ENCODE measurements at regions not wholly inside any gene's neighbourhood (a gene's known extent, or its start where the extent isn't known, plus 50 kb on each side); places are given as distances from the start of the nearest gene placed in this dataset.

DNA sequence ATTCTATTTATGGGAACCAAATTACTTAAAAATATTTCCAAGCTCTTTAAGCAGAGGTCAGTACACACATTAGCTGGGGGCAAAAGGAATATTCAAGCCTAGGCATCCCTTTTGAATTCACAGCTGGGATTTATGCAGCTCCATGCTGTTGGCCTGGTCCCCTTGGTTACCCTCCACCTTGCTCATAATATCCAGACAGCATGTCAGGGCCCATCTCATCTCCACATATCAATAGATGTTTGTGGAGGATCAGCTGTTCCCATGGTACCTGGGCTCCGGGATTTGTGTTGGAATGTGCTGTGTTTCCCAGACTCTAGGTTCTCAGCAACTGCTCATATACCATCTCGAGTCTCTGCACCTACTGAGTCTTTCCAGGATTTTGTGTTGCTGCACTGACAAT is 534.8 kb downstream of the BMP2 start:
- Mint-ChIP-seq H3K27me3 (ENCODE audit: low read depth) (no peaks in the 10 kb centered on the region), H3K4me1 (ENCODE audit: low read depth) (no peaks in the 10 kb centered on the region), H3K36me3 (ENCODE audit: low read depth) (no peaks in the 10 kb centered on the region), H3K27ac (no peak overlapping the region), H3K4me3 (no peak overlapping the region), H3K9me3 (peaks cover 8% of the 10 kb centered on the region)
- CTCF ChIA-PET, result no interaction called here
- DNase-seq, result no peak
- intact Hi-C loops (cut with micrococcal nuclease), result no loop called here

- no peaks in the 10 kb centered on the region for H3K4me1 Mint-ChIP-seq (ENCODE audit: low read depth)
- no peak for DNase-seq
- H3K27ac Mint-ChIP-seq, result no peak overlapping the region
- no peaks in the 10 kb centered on the region for H3K9me3 Mint-ChIP-seq
- no peaks in the 10 kb centered on the region for H3K36me3 Mint-ChIP-seq (ENCODE audit: low read depth)
- no peaks in the 10 kb centered on the region for H3K27me3 Mint-ChIP-seq (ENCODE audit: low read depth)
- intact Hi-C loops (cut with micrococcal nuclease), result no loop called here
- no peak overlapping the region for H3K4me3 Mint-ChIP-seq
- CTCF ChIA-PET, result no interaction called here
Observed at GRCh38 chr20:7305976-7306375, 538.5 kb downstream of the BMP2 start.

- intact Hi-C loops (cut with micrococcal nuclease), result no loop called here
- no peaks in the 10 kb centered on the region for H3K9me3 Mint-ChIP-seq
- CTCF ChIA-PET, result no interaction called here
- H3K4me3 Mint-ChIP-seq, result no peak overlapping the region
- H3K27ac Mint-ChIP-seq, result no peak overlapping the region
- DNase-seq, result no peak
- H3K27me3 Mint-ChIP-seq (ENCODE audit: low read depth), result no peaks in the 10 kb centered on the region
- H3K4me1 Mint-ChIP-seq (ENCODE audit: low read depth), result no peaks in the 10 kb centered on the region
- H3K36me3 Mint-ChIP-seq (ENCODE audit: low read depth), result no peaks in the 10 kb centered on the region
Observed at GRCh38 chr20:7308163-7308562, 540.7 kb downstream of the BMP2 start.

DNA sequence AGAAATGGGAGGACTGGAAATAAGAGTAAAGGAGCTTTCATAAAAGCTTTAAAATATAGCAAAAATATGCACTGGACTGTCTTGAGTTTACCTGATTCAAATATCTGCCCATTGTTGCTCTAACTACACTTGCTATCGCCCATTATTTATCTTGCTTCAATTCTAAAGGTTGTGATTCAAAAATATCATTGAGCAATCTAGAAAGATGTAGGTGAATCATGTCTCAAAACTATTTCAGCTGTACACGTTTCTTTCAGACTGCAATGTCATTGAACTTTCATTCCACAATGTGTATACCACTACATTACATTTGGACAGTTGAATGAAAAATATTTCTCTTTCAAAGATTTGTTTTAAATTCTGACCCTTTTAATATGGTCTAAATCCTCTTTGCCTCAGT is 545.6 kb downstream of the BMP2 start:
- intact Hi-C loops (cut with micrococcal nuclease), result no loop called here
- CTCF ChIA-PET, result no interaction called here
- no peaks in the 10 kb centered on the region for H3K27me3 Mint-ChIP-seq (ENCODE audit: low read depth)
- no peaks in the 10 kb centered on the region for H3K4me1 Mint-ChIP-seq (ENCODE audit: low read depth)
- H3K27ac Mint-ChIP-seq, result no peak overlapping the region
- DNase-seq, result no peak
- peaks cover 3% of the 10 kb centered on the region for H3K9me3 Mint-ChIP-seq
- H3K36me3 Mint-ChIP-seq (ENCODE audit: low read depth), result no peaks in the 10 kb centered on the region
- H3K4me3 Mint-ChIP-seq, result no peak overlapping the region

DNA sequence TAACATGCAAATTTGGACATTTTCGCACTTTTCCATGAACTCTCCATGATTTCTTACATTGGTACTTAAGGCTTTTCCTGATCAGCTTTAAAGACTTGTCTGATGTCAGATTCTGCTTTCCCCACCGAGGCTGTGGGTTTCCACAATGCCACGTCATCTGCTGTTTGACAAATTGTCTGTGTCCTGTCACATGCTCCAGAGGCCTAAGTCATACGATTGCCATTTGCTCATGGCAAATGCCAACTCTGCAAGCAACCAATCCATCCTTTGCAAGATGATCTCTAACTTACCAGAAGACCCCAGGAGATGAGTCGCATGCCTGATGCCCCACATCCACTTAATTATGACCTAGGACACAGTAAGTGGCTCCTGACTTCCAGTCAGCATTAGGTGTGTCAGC is 556.5 kb downstream of the BMP2 start:
- no peaks in the 10 kb centered on the region for H3K4me1 Mint-ChIP-seq (ENCODE audit: low read depth)
- no peaks in the 10 kb centered on the region for H3K27me3 Mint-ChIP-seq (ENCODE audit: low read depth)
- DNase-seq, result no peak
- no peak overlapping the region for H3K27ac Mint-ChIP-seq
- no peaks in the 10 kb centered on the region for H3K36me3 Mint-ChIP-seq (ENCODE audit: low read depth)
- CTCF ChIA-PET, result no interaction called here
- H3K9me3 Mint-ChIP-seq, result peaks cover 11% of the 10 kb centered on the region
- H3K4me3 Mint-ChIP-seq, result no peak overlapping the region
- intact Hi-C loops (cut with micrococcal nuclease), result no loop called here

DNA sequence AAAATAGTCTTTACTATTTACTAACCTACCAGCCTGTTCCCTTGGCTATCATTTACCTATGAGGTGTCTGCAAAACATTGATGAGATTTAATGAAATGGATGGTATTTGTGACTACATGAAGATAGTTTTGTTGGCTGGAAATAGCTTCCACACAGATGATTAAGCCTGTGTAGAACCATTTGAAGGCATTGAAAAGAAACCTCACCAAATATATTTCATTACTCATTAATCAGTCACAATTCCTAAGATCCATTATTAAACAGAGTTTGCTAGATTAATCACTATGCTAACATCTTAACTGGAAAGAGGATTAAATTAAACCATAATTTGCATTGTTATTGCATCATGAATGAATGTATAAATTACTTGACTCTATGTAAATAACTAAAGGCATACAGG is 560.3 kb downstream of the BMP2 start:
- no peak for DNase-seq
- intact Hi-C loops (cut with micrococcal nuclease), result no loop called here
- Mint-ChIP-seq H3K4me1 (ENCODE audit: low read depth) (no peaks in the 10 kb centered on the region), H3K27ac (no peak overlapping the region), H3K4me3 (no peak overlapping the region), H3K36me3 (ENCODE audit: low read depth) (no peaks in the 10 kb centered on the region), H3K27me3 (ENCODE audit: low read depth) (no peaks in the 10 kb centered on the region), H3K9me3 (peaks cover 5% of the 10 kb centered on the region)
- CTCF ChIA-PET, result interaction anchor here (0.7 kb wide), 1 partner anchor 42 kb away, joined by 3 read pairs; no protein-coding TSS in a partner anchor

DNA sequence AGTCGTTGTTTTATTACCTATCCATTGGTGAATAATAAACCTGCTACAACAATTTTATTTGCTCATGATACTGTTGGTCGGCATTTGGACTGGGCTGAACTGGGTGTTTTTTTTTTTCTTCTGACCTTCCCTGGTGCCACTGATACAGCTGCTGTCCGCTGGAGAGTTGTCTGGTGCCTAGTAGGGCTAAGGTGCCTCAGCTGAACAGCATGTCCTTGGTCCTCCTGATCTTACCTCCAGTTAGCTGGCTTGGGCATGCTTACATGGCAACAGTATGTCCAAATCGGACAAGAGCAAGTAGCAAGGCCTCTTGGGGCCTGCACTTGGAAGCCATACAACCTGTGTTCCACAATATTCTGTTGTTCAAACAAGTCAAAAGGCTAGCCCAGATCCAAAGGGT is 563.4 kb downstream of the BMP2 start:
- Mint-ChIP-seq H3K36me3 (ENCODE audit: low read depth) (no peaks in the 10 kb centered on the region), H3K27me3 (ENCODE audit: low read depth) (no peaks in the 10 kb centered on the region), H3K27ac (no peak overlapping the region), H3K9me3 (peaks cover 5% of the 10 kb centered on the region), H3K4me1 (ENCODE audit: low read depth) (no peaks in the 10 kb centered on the region), H3K4me3 (no peak overlapping the region)
- CTCF ChIA-PET, result interaction anchor here (0.6 kb wide), 1 partner anchor 12 kb away, joined by 3 read pairs; no protein-coding TSS in a partner anchor
- no peak for DNase-seq
- intact Hi-C loops (cut with micrococcal nuclease), result no loop called here

DNA sequence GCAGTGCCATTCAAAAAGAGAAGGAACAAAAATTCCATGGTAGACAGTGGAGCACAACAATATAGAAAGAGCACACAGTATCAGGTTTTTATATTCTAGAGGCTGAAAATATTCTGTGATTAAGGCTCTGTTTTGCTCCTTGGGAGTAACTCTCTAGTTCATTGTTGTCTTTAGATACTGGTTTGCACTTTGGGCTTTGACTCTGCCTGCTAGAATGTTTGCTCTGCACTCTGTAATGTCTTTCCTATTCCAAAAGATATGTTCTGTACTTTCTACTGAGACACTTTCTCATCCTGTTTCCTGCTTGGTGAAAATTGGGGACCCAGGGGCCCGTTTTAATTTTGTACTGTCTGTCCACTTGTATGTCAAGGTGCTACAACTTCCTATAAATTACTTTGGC is 564.7 kb downstream of the BMP2 start:
- H3K27ac Mint-ChIP-seq, result no peak overlapping the region
- H3K36me3 Mint-ChIP-seq (ENCODE audit: low read depth), result no peaks in the 10 kb centered on the region
- H3K4me3 Mint-ChIP-seq, result no peak overlapping the region
- H3K27me3 Mint-ChIP-seq (ENCODE audit: low read depth), result no peaks in the 10 kb centered on the region
- peaks cover 5% of the 10 kb centered on the region for H3K9me3 Mint-ChIP-seq
- DNase-seq, result no peak
- intact Hi-C loops (cut with micrococcal nuclease), result no loop called here
- CTCF ChIA-PET, result no interaction called here
- H3K4me1 Mint-ChIP-seq (ENCODE audit: low read depth), result no peaks in the 10 kb centered on the region

DNA sequence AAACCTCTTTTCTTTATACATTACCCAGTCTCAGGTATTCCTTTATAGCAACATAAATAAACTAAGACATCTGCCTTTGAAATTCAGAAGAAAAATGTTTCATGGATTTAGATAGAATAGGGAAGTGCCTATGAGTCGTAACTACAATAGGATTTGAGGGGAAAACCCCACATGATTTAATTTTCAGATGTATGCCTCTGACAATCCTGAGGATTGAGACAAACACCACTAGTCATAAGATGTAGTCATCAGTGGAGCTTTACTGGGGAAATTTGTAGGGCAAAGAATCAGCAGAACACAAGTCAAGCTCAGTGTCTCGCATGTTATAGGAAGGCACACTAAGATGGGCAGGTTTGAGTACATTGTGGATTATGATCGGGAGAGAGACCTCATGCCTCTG is 566.4 kb downstream of the BMP2 start:
- intact Hi-C loops (cut with micrococcal nuclease), result no loop called here
- Mint-ChIP-seq H3K4me1 (ENCODE audit: low read depth) (no peaks in the 10 kb centered on the region), H3K27ac (no peak overlapping the region), H3K4me3 (no peak overlapping the region), H3K27me3 (ENCODE audit: low read depth) (no peaks in the 10 kb centered on the region), H3K9me3 (peaks cover 5% of the 10 kb centered on the region), H3K36me3 (ENCODE audit: low read depth) (no peaks in the 10 kb centered on the region)
- DNase-seq, result no peak
- CTCF ChIA-PET, result no interaction called here

DNA sequence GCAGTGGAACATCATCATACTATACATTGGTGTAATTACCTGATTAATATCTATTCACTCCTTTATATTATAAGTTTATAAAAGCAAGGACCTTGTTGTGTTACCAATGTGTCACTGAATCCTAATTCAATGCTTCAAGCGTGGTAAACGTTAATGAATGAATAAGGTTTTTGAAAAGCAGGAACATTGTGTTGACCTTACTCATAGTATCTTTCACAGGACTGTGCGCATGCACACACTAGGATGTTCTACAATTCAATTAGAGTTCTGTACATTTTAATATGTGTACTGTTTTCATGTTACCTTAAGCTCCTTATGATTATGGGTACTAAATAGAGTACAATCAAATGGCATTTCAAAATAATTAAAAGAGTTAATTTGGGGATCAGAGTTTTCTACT is 578.5 kb downstream of the BMP2 start:
- no peaks in the 10 kb centered on the region for H3K27me3 Mint-ChIP-seq (ENCODE audit: low read depth)
- H3K4me1 Mint-ChIP-seq (ENCODE audit: low read depth), result no peaks in the 10 kb centered on the region
- CTCF ChIA-PET, result no interaction called here
- H3K4me3 Mint-ChIP-seq, result no peak overlapping the region
- no peak for DNase-seq
- H3K36me3 Mint-ChIP-seq (ENCODE audit: low read depth), result no peaks in the 10 kb centered on the region
- H3K9me3 Mint-ChIP-seq, result peaks cover 9% of the 10 kb centered on the region
- H3K27ac Mint-ChIP-seq, result no peak overlapping the region
- intact Hi-C loops (cut with micrococcal nuclease), result no loop called here

DNA sequence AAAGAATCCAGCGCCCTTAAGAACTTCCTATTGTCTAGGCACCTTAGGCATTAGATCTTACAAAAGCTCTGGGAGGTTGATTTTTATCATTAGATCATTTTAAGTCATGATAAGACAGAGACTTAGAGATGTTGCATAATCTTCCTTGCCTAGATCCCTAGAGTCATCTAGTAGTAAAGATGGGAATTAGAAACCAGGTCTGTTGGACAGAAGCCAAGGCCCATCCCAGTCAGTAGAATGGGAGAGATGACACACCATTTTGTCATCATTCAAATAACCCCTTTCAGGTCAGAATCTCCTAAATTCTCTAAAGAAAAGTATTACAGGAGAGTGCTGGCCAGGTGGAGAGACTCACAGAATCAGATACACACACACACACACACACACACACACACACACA is 579.1 kb downstream of the BMP2 start:
- Mint-ChIP-seq H3K4me3 (no peak overlapping the region), H3K27ac (no peak overlapping the region), H3K36me3 (ENCODE audit: low read depth) (no peaks in the 10 kb centered on the region), H3K4me1 (ENCODE audit: low read depth) (no peaks in the 10 kb centered on the region), H3K27me3 (ENCODE audit: low read depth) (no peaks in the 10 kb centered on the region), H3K9me3 (peaks cover 9% of the 10 kb centered on the region)
- CTCF ChIA-PET, result no interaction called here
- intact Hi-C loops (cut with micrococcal nuclease), result no loop called here
- DNase-seq, result no peak

DNA sequence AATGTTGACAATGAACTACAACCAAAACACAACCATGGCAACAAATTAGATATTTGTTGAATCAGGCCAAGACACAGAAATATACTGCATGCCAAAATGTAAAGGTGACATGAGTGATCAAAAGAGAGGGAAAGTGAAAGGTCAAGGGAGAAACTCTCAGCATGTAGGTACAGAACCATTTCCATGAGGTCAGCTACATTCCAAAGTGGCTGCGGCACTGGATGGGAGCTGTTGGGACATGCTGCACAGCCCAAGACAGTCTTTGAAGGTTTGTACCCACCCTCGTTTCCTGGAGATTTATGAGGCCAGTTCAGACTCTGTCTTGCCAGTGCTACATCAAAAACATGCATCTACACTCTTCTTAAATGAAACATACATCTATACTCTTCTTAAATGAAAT is 579.9 kb downstream of the BMP2 start:
- Mint-ChIP-seq H3K9me3 (peaks cover 9% of the 10 kb centered on the region), H3K27ac (no peak overlapping the region), H3K4me1 (ENCODE audit: low read depth) (no peaks in the 10 kb centered on the region), H3K27me3 (ENCODE audit: low read depth) (no peaks in the 10 kb centered on the region), H3K36me3 (ENCODE audit: low read depth) (no peaks in the 10 kb centered on the region), H3K4me3 (no peak overlapping the region)
- intact Hi-C loops (cut with micrococcal nuclease), result no loop called here
- CTCF ChIA-PET, result no interaction called here
- no peak for DNase-seq

GRCh38 chr20:7348253-7348652 is 580.8 kb downstream of the BMP2 start:
- no peaks in the 10 kb centered on the region for H3K27me3 Mint-ChIP-seq (ENCODE audit: low read depth)
- no peaks in the 10 kb centered on the region for H3K4me1 Mint-ChIP-seq (ENCODE audit: low read depth)
- intact Hi-C loops (cut with micrococcal nuclease), result no loop called here
- no peak overlapping the region for H3K4me3 Mint-ChIP-seq
- CTCF ChIA-PET, result no interaction called here
- no peak overlapping the region for H3K27ac Mint-ChIP-seq
- no peaks in the 10 kb centered on the region for H3K36me3 Mint-ChIP-seq (ENCODE audit: low read depth)
- H3K9me3 Mint-ChIP-seq, result peaks cover 9% of the 10 kb centered on the region
- DNase-seq, result no peak

DNA sequence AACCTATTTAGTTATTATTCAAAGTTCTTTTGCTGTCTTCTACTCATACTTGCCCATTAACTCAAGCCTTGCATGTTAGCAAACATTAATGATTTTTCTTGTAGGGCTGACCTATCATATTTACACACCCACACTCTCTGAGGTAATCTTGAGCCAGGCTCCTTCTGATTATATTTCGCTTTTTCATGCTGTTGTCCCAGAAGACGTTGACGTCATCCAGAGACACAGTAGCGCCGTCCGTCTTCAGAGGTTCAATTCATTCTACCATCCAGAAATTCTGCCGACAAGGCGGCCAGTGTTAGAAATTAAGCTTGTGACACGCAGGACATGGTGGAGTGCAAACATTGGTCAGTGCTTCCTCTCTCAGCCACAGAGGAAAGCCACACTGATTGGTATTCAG is 584.7 kb downstream of the BMP2 start:
- Mint-ChIP-seq H3K9me3 (peaks cover 5% of the 10 kb centered on the region), H3K4me3 (no peak overlapping the region), H3K27me3 (ENCODE audit: low read depth) (no peaks in the 10 kb centered on the region), H3K27ac (no peak overlapping the region), H3K36me3 (ENCODE audit: low read depth) (no peaks in the 10 kb centered on the region), H3K4me1 (ENCODE audit: low read depth) (no peaks in the 10 kb centered on the region)
- CTCF ChIA-PET, result no interaction called here
- intact Hi-C loops (cut with micrococcal nuclease), result no loop called here
- DNase-seq, result no peak
